ENCODE measurements at regions not wholly inside any gene's neighbourhood (a gene's known extent, or its start where the extent isn't known, plus 50 kb on each side); places are given as distances from the start of the nearest gene placed in this dataset.

DNA sequence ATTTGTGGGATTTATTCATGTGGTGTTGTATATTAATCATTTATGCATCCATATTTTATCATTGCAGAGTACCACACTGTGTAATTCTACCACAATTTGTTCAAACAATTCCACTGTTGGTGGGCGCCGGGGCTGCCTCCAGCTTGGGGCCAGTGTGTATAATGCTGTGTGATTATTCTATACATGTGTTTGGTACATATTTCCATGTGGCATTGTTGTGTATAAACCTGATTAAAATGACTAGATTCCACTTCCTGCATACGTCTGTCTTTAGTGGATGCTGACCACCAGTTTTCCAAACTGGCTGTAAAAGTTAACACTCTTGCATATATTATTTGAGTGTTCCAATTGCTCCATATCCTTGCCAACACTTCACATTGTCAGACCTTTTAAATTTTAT is 1213.8 kb downstream of the TBC1D22A start:
- no peak overlapping the region for H3K4me3 ChIP-seq (ENCODE audit: low read depth, low read length)
- DNase-seq (ENCODE audit: low read depth), result no peak
- TF ChIP-seq, protein P1, sequence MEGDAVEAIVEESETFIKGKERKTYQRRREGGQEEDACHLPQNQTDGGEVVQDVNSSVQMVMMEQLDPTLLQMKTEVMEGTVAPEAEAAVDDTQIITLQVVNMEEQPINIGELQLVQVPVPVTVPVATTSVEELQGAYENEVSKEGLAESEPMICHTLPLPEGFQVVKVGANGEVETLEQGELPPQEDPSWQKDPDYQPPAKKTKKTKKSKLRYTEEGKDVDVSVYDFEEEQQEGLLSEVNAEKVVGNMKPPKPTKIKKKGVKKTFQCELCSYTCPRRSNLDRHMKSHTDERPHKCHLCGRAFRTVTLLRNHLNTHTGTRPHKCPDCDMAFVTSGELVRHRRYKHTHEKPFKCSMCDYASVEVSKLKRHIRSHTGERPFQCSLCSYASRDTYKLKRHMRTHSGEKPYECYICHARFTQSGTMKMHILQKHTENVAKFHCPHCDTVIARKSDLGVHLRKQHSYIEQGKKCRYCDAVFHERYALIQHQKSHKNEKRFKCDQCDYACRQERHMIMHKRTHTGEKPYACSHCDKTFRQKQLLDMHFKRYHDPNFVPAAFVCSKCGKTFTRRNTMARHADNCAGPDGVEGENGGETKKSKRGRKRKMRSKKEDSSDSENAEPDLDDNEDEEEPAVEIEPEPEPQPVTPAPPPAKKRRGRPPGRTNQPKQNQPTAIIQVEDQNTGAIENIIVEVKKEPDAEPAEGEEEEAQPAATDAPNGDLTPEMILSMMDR (conservative IDR thresholded peaks at IDR 0.05; ENCODE audit: low read depth, low read length), result no peak

DNA sequence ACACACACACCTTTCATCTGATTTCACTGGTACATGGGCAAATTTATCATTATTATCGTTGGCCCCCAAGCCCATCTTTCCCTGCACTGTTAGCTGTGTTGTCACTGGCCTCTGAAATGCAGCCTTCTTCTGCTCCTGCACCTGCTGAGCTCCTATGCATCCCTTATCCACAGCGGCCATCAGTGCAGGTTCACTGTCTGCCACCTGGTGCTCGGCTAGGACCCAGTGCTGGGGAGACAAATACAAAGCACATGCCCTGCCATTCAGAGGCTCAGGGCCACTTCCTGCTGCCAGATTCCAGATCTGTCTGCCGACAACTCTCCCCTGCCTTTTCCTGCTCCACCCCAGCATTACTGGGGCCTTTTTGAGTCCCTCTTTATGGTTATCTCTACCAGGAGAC is 1205.4 kb downstream of the TBC1D22A start:
- TF ChIP-seq, protein P1 (conservative IDR thresholded peaks at IDR 0.05; ENCODE audit: low read depth, low read length), result no peak
- no peak for DNase-seq (ENCODE audit: low read depth)
- no peak overlapping the region for H3K4me3 ChIP-seq (ENCODE audit: low read depth, low read length)

- H3K4me3 ChIP-seq (ENCODE audit: low read depth, low read length), result no peak overlapping the region
- TF ChIP-seq, protein P1 (conservative IDR thresholded peaks at IDR 0.05; ENCODE audit: low read depth, low read length), result no peak
- no peak for DNase-seq (ENCODE audit: low read depth)
Observed at GRCh38 chr22:47966316-47966715, 1203.9 kb downstream of the TBC1D22A start.

GRCh38 chr22:47965896-47966295 is 1203.4 kb downstream of the TBC1D22A start:
- no peak for DNase-seq (ENCODE audit: low read depth)
- H3K4me3 ChIP-seq (ENCODE audit: low read depth, low read length), result no peak overlapping the region
- TF ChIP-seq, protein P1 (conservative IDR thresholded peaks at IDR 0.05; ENCODE audit: low read depth, low read length), result no peak

DNA sequence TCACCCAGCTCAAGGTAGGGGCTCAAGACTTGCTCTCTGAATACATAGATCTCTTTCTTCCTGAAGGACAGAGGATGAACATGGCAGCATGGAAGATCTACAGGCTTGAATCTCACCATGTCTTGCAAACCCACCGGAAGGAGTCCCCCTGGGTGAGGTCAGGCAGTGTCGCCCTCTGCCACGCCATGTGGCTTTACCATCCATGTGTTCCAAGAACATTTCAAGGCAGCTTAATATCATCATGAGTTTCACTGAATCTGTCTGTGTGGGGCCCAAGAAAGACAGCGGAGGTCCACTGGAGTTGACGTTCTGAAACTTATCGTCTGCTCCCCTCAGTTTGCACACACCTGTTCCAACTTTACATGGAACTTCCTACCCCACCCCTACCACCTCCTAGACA is 1202.6 kb downstream of the TBC1D22A start:
- TF ChIP-seq, protein P1 (conservative IDR thresholded peaks at IDR 0.05; ENCODE audit: low read depth, low read length), result no peak
- H3K4me3 ChIP-seq (ENCODE audit: low read depth, low read length), result no peak overlapping the region
- DNase-seq (ENCODE audit: low read depth), result no peak

DNA sequence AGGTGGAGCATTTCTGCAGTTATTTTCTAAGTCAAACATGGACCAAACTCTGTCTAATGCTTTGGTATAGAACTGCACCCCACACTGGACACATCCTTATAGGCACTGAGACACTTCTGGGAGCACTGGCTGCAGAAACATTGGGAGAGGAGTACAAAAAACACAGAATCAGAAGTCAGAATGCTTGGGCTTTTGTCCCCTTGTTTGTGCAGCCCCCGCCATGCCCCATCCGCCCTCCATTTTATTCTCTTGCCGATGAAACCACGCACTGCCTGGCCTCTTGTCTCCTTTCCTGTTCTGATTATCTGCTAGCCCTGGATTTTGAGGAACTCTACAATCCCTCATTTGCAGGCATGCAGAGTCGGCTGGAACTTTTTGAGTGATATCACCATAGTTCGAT is 1201.2 kb downstream of the TBC1D22A start:
- TF ChIP-seq, protein P1 (conservative IDR thresholded peaks at IDR 0.05; ENCODE audit: low read depth, low read length), result no peak
- no peak for DNase-seq (ENCODE audit: low read depth)
- no peak overlapping the region for H3K4me3 ChIP-seq (ENCODE audit: low read depth, low read length)

DNA sequence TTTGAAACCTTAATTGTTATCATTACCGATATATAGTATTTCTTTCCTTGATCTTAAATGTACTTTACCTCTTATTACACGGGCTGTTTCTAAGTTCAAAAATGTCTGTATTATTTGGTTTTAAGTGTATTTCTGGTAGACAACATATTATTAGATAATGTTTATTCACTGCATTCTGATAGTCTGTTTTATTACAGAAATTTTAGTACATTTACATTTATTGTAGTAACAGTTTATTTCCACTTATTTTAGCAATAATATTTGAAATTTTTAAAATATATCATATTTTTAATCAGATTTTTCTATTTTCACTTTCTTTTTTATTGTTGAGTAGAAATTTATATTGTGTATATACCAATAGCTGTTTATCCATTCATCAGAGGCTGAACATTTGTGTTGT is 1195.2 kb downstream of the TBC1D22A start:
- TF ChIP-seq, protein P1 (conservative IDR thresholded peaks at IDR 0.05; ENCODE audit: low read depth, low read length), result no peak
- no peak for DNase-seq (ENCODE audit: low read depth)
- no peak overlapping the region for H3K4me3 ChIP-seq (ENCODE audit: low read depth, low read length)
